ENCODE measurements at regions not wholly inside any gene's neighbourhood (a gene's known extent, or its start where the extent isn't known, plus 50 kb on each side); places are given as distances from the start of the nearest gene placed in this dataset.

- TF ChIP-seq, protein P1, sequence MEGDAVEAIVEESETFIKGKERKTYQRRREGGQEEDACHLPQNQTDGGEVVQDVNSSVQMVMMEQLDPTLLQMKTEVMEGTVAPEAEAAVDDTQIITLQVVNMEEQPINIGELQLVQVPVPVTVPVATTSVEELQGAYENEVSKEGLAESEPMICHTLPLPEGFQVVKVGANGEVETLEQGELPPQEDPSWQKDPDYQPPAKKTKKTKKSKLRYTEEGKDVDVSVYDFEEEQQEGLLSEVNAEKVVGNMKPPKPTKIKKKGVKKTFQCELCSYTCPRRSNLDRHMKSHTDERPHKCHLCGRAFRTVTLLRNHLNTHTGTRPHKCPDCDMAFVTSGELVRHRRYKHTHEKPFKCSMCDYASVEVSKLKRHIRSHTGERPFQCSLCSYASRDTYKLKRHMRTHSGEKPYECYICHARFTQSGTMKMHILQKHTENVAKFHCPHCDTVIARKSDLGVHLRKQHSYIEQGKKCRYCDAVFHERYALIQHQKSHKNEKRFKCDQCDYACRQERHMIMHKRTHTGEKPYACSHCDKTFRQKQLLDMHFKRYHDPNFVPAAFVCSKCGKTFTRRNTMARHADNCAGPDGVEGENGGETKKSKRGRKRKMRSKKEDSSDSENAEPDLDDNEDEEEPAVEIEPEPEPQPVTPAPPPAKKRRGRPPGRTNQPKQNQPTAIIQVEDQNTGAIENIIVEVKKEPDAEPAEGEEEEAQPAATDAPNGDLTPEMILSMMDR (IDR thresholded peaks at IDR 0.05; ENCODE audit: insufficient read depth, low read depth, low read length) = no peak
- no peak for TF ChIP-seq EZH2 (IDR thresholded peaks at IDR 0.05; ENCODE audit: insufficient read depth, low read length)
Observed at GRCh38 chr3:145801696-145802095, 359.3 kb downstream of the PLOD2 start.

Measured in astrocyte (in vitro differentiated cells and primary cell).